H1 (cell line): ENCODE measurements at regions not wholly inside any gene's neighbourhood (a gene's known extent, or its start where the extent isn't known, plus 50 kb on each side); places are given as distances from the start of the nearest gene placed in this dataset.

ENCODE experiments used
- CTCF ChIP-seq, 3 experiments: IDR thresholded peaks; 1 replicate in 2 of 3; 2 replicates in 1 of 3; pipeline versions ENCODE4 v1.5.1 to v1.6.1; 2011; ENCODE audit warnings: low read length in 3 of 3, mild to moderate bottlenecking in 3 of 3, inconsistent platforms in 2 of 3, low read depth in 1 of 3, moderate library complexity in 1 of 3; ENCODE audit not compliant: insufficient read depth in 1 of 3; ENCODE audit errors: control extremely low read depth in 1 of 3
- EGR1 ChIP-seq: IDR thresholded peaks from 2 replicates; pipeline ENCODE4 v1.6.1; 2011; ENCODE audit warnings: low read depth, low read length, borderline replicate concordance
- EP300 ChIP-seq, 2 experiments: IDR thresholded peaks; 1 replicate in 1 of 2; 2 replicates in 1 of 2; pipeline ENCODE4 v1.6.1; 2011 to 2012; ENCODE audit warnings: low read depth in 2 of 2, low read length in 2 of 2, mild to moderate bottlenecking in 2 of 2, borderline replicate concordance in 1 of 2, inconsistent platforms in 1 of 2, moderate library complexity in 1 of 2
- EZH2 ChIP-seq: fragments of 200-600 bp; sonication (generic); IDR thresholded peaks from 2 replicates; pipeline ENCODE4 v1.7.1; 2012; ENCODE audit warnings: low read depth, mild to moderate bottlenecking, moderate library complexity, low read length, inconsistent platforms; ENCODE audit not compliant: severe bottlenecking
- JUN ChIP-seq: IDR thresholded peaks from 2 replicates; pipeline ENCODE4 v1.6.1; 2011; ENCODE audit warnings: low read depth, mild to moderate bottlenecking, improper control_type of control experiment, low read length
- MAFK ChIP-seq: IDR thresholded peaks from 2 replicates; pipeline ENCODE4 v1.6.1; 2012; ENCODE audit warnings: low read depth, mild to moderate bottlenecking, improper control_type of control experiment, low read length
- NANOG ChIP-seq: IDR thresholded peaks from 2 replicates; pipeline ENCODE4 v1.6.1; 2011; ENCODE audit warnings: low read length, low read depth, mild to moderate bottlenecking, inconsistent platforms; ENCODE audit not compliant: insufficient read depth, poor library complexity, severe bottlenecking
- POLR2A ChIP-seq, 2 experiments: IDR thresholded peaks; 1 replicate in 1 of 2; 2 replicates in 1 of 2; pipeline ENCODE4 v1.6.1; 2011; ENCODE audit warnings: low read depth in 2 of 2, low read length in 2 of 2, mild to moderate bottlenecking in 2 of 2; ENCODE audit errors: control extremely low read depth in 1 of 2
- POLR2AphosphoS5 ChIP-seq: IDR thresholded peaks from 2 replicates; pipeline ENCODE4 v1.6.1; 2011; ENCODE audit warnings: low read depth, low read length
- RAD21 ChIP-seq, 2 experiments: IDR thresholded peaks in 1 of 2; conservative IDR thresholded peaks in 1 of 2; 2 replicates each; pipeline ENCODE4 v1.6.1; 2011; ENCODE audit warnings: low read depth in 2 of 2, low read length in 2 of 2, improper control_type of control experiment in 1 of 2, inconsistent platforms in 1 of 2, mild to moderate bottlenecking in 1 of 2, moderate library complexity in 1 of 2
- RBBP5 ChIP-seq: IDR thresholded peaks from 2 replicates; pipeline ENCODE4 v1.7.1; 2012; ENCODE audit warnings: low read depth, mild to moderate bottlenecking, inconsistent platforms, low read length, moderate library complexity, borderline replicate concordance
- SRF ChIP-seq: IDR thresholded peaks from 2 replicates; pipeline ENCODE4 v1.6.1; 2011; ENCODE audit warnings: mild to moderate bottlenecking, low read depth, low read length, moderate library complexity
- USF2 ChIP-seq: IDR thresholded peaks from 2 replicates; pipeline ENCODE4 v1.6.1; 2011; ENCODE audit warnings: low read length, improper control_type of control experiment
- ZNF274 ChIP-seq: IDR thresholded peaks from 2 replicates; pipeline ENCODE4 v1.7.0; 2012; ENCODE audit warnings: low read length, borderline replicate concordance; ENCODE audit errors: extremely low read depth

GRCh38 chr13:106709522-106709921 is 141.6 kb upstream of the ARGLU1 start:
- TF ChIP-seq CTCF (IDR thresholded peaks at IDR 0.05; ENCODE audit: control extremely low read depth in 1 of 3, insufficient read depth in 1 of 3, low read depth in 1 of 3, low read length in 3 of 3), result no peak
- TF ChIP-seq JUN, result no peak
- no peak for TF ChIP-seq MAFK
- TF ChIP-seq RAD21 (IDR thresholded peaks at IDR 0.05 in 1 of 2, conservative IDR thresholded peaks at IDR 0.05 in 1 of 2; ENCODE audit: low read depth in 2 of 2, low read length in 2 of 2), result no peak
- no peak for TF ChIP-seq ZNF274
- no peak for TF ChIP-seq POLR2A (IDR thresholded peaks at IDR 0.05; ENCODE audit: control extremely low read depth in 1 of 2, low read depth in 2 of 2, low read length in 2 of 2)
- TF ChIP-seq EP300 (IDR thresholded peaks at IDR 0.05; ENCODE audit: borderline replicate concordance in 1 of 2, low read depth in 2 of 2, low read length in 2 of 2), result no peak
- TF ChIP-seq RBBP5, result no peak
- no peak for TF ChIP-seq NANOG
- TF ChIP-seq POLR2AphosphoS5, result no peak
- no peak for TF ChIP-seq SRF
- no peak for TF ChIP-seq EGR1
- no peak for TF ChIP-seq USF2
- no peak for TF ChIP-seq EZH2
